CD14-positive monocyte (primary cell): ENCODE measurements at regions not wholly inside any gene's neighbourhood (a gene's known extent, or its start where the extent isn't known, plus 50 kb on each side); places are given as distances from the start of the nearest gene placed in this dataset.

ENCODE experiments used
- DNase-seq, 3 donors: peaks; one replicate each; pipeline ENCODE4 v3.0.0-alpha.2; 2011 to 2022
- H2AFZ ChIP-seq: 2 replicates; pipeline ENCODE4 v1.6.0; 2012; ENCODE audit warnings: mild to moderate bottlenecking, low read depth, low read length, inconsistent platforms; ENCODE audit not compliant: insufficient read depth, poor library complexity, severe bottlenecking
- H3K27ac ChIP-seq, 2 donors: 1 replicate in 1 of 2; 2 replicates in 1 of 2; pipeline ENCODE4 v1.5.1; 2012 to 2013; ENCODE audit warnings: low read length in 2 of 2, control low read depth in 1 of 2, inconsistent platforms in 1 of 2, low read depth in 1 of 2, mild to moderate bottlenecking in 1 of 2
- H3K27me3 ChIP-seq, 2 donors: one replicate each; pipeline versions ENCODE4 v1.6.0 to v1.6.1; 2011 to 2013; ENCODE audit warnings: low read length in 2 of 2; ENCODE audit not compliant: control insufficient read depth in 2 of 2, insufficient read depth in 2 of 2
- H3K36me3 ChIP-seq, 2 donors: replicated peaks in 1 of 2; 1 replicate in 1 of 2; 2 replicates in 1 of 2; pipeline versions ENCODE4 v1.5.1 to v1.6.1; 2012 to 2013; ENCODE audit warnings: low read length in 2 of 2, control low read depth in 1 of 2, inconsistent platforms in 1 of 2, mild to moderate bottlenecking in 1 of 2; ENCODE audit not compliant: insufficient read depth in 2 of 2, control insufficient read depth in 1 of 2
- H3K4me1 ChIP-seq, 2 donors: 1 replicate in 1 of 2; 2 replicates in 1 of 2; pipeline versions ENCODE4 v1.5.1 to v1.6.1; 2012 to 2013; ENCODE audit warnings: low read length in 2 of 2, control low read depth in 1 of 2, inconsistent platforms in 1 of 2, mild to moderate bottlenecking in 1 of 2, moderate library complexity in 1 of 2; ENCODE audit not compliant: insufficient read depth in 2 of 2, control insufficient read depth in 1 of 2
- H3K4me2 ChIP-seq: replicated peaks from 2 replicates; pipeline ENCODE3; 2012; ENCODE audit warnings: low read length, moderate library complexity, mild to moderate bottlenecking; ENCODE audit not compliant: poor library complexity, severe bottlenecking; ENCODE audit errors: extremely low read depth
- H3K4me3 ChIP-seq, 3 experiments: fragments of 200-600 bp in 1 of 3; sonication (generic) in 1 of 3; replicated peaks in 1 of 3; 1 replicate in 2 of 3; 2 replicates in 1 of 3; pipeline ENCODE4 v1.5.1; 2011 to 2013; ENCODE audit warnings: low read length in 3 of 3, mild to moderate bottlenecking in 3 of 3, control low read depth in 2 of 3, low read depth in 2 of 3, inconsistent platforms in 1 of 3, moderate library complexity in 1 of 3
- H3K79me2 ChIP-seq: 2 replicates; pipeline ENCODE4 v1.6.0; 2012; ENCODE audit warnings: mild to moderate bottlenecking, control low read depth, inconsistent platforms, low read length, moderate library complexity; ENCODE audit not compliant: insufficient read depth
- H3K9ac ChIP-seq: 2 replicates; pipeline ENCODE4 v1.6.0; 2017; ENCODE audit warnings: low read length, mild to moderate bottlenecking; ENCODE audit not compliant: insufficient read depth, poor library complexity, severe bottlenecking
- H3K9me3 ChIP-seq, 2 donors: replicated peaks in 1 of 2; 1 replicate in 1 of 2; 2 replicates in 1 of 2; pipeline versions ENCODE4 v1.5.1 to v1.6.1; 2012 to 2013; ENCODE audit warnings: low read length in 2 of 2, control low read depth in 1 of 2; ENCODE audit not compliant: control insufficient read depth in 1 of 2, insufficient read depth in 1 of 2
- H4K20me1 ChIP-seq: 2 replicates; pipeline ENCODE4 v1.6.0; 2012; ENCODE audit warnings: mild to moderate bottlenecking, low read length, control low read depth, moderate library complexity; ENCODE audit not compliant: insufficient read depth
- H3K27ac Mint-ChIP-seq, 7 donors: one replicate each; pipeline ENCODE4 v1.8.0; 2020; ENCODE audit warnings: mild to moderate bottlenecking in 7 of 7, mixed read lengths in 7 of 7, moderate library complexity in 6 of 7, inconsistent platforms in 2 of 7
- H3K27me3 Mint-ChIP-seq, 3 donors: one replicate each; pipeline ENCODE4 v1.8.0; 2021 to 2022; ENCODE audit warnings: low read depth in 3 of 3, mild to moderate bottlenecking in 3 of 3, mixed read lengths in 3 of 3, moderate library complexity in 3 of 3, inconsistent platforms in 1 of 3
- H3K36me3 Mint-ChIP-seq, 2 donors: one replicate each; pipeline ENCODE4 v1.8.0; 2020; ENCODE audit warnings: mixed read lengths in 2 of 2, inconsistent platforms in 1 of 2, mild to moderate bottlenecking in 1 of 2
- H3K4me1 Mint-ChIP-seq: one replicate; pipeline ENCODE4 v1.8.0; 2020; ENCODE audit warnings: mild to moderate bottlenecking, mixed read lengths
- H3K4me3 Mint-ChIP-seq, 2 donors: one replicate each; pipeline ENCODE4 v1.8.0; 2020; ENCODE audit warnings: mild to moderate bottlenecking in 2 of 2, mixed read lengths in 2 of 2, moderate library complexity in 1 of 2
- H3K9me3 Mint-ChIP-seq, 7 donors: one replicate each; pipeline ENCODE4 v1.8.0; 2020 to 2022; ENCODE audit warnings: mixed read lengths in 7 of 7, mild to moderate bottlenecking in 6 of 7, moderate library complexity in 6 of 7, inconsistent platforms in 2 of 7
- WGBS: methylation state at CpG from one replicate; pipeline ENCODE4 v1.1.5; 2013; ENCODE audit warnings: missing lambda C conversion rate; ENCODE audit not compliant: insufficient coverage; 5-methylcytosine and 5-hydroxymethylcytosine counted together
- intact Hi-C, 2 donors: fragments of 100-400 bp; cut with micrococcal nuclease; formaldehyde crosslinking; loops; one replicate each; pipeline versions ENCODE4 v1.15.0 to v1.15.1; 2023
- TF ChIP-seq, protein P1 (sequence below): fragments of 200-600 bp; IDR thresholded peaks from one replicate; pipeline ENCODE4 v1.8.0; 2022; ENCODE audit warnings: antibody characterized with exemption, mild to moderate bottlenecking

DNA sequence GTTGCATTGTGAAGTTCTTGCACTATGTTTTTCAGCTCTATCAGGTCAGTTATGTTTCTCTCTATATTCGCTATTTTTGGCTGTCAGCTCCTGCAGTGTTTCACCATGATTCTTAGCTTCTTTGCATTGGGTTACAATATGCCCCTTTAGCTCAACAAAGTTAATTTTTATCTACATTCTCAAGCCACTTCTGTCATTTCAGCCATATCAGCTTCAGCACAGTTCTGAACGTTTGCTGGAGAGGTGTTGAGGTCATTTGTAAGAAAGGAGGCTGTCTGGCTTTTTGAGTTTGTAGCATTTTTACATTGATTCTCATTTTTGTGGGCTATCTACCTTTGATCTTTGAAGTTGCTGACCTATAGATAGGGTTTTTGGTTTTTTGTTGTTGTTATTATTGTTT, 573.2 kb upstream of the RGS18 start:
- no CpG with 5 or more reads among the region's 2 CpGs for WGBS
- no peaks in the 10 kb centered on the region for H3K4me1 Mint-ChIP-seq
- no peaks in the 10 kb centered on the region for H3K79me2 ChIP-seq
- no peaks in the 10 kb centered on the region for H3K27me3 Mint-ChIP-seq
- no peak overlapping the region for H3K9ac ChIP-seq
- H2AFZ ChIP-seq = no peak overlapping the region
- no peak overlapping the region for H3K27ac Mint-ChIP-seq
- H3K4me3 Mint-ChIP-seq = no peak overlapping the region
- H3K36me3 Mint-ChIP-seq = no peaks in the 10 kb centered on the region
- peaks cover 0 to 12% (median 5%) of the 10 kb centered on the region in 7 donors for H3K9me3 Mint-ChIP-seq
- no peaks in the 10 kb centered on the region for H4K20me1 ChIP-seq
- no peak for DNase-seq
- no peaks in the 10 kb centered on the region for H3K27me3 ChIP-seq
- H3K4me1 ChIP-seq = no peaks in the 10 kb centered on the region
- no peak overlapping the region for H3K4me3 ChIP-seq
- H3K36me3 ChIP-seq = no peaks in the 10 kb centered on the region
- intact Hi-C loops = no loop called here
- H3K27ac ChIP-seq = no peak overlapping the region
- TF ChIP-seq, protein P1, sequence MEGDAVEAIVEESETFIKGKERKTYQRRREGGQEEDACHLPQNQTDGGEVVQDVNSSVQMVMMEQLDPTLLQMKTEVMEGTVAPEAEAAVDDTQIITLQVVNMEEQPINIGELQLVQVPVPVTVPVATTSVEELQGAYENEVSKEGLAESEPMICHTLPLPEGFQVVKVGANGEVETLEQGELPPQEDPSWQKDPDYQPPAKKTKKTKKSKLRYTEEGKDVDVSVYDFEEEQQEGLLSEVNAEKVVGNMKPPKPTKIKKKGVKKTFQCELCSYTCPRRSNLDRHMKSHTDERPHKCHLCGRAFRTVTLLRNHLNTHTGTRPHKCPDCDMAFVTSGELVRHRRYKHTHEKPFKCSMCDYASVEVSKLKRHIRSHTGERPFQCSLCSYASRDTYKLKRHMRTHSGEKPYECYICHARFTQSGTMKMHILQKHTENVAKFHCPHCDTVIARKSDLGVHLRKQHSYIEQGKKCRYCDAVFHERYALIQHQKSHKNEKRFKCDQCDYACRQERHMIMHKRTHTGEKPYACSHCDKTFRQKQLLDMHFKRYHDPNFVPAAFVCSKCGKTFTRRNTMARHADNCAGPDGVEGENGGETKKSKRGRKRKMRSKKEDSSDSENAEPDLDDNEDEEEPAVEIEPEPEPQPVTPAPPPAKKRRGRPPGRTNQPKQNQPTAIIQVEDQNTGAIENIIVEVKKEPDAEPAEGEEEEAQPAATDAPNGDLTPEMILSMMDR = no peak
- H3K4me2 ChIP-seq = no peak overlapping the region
- no peaks in the 10 kb centered on the region for H3K9me3 ChIP-seq

DNA sequence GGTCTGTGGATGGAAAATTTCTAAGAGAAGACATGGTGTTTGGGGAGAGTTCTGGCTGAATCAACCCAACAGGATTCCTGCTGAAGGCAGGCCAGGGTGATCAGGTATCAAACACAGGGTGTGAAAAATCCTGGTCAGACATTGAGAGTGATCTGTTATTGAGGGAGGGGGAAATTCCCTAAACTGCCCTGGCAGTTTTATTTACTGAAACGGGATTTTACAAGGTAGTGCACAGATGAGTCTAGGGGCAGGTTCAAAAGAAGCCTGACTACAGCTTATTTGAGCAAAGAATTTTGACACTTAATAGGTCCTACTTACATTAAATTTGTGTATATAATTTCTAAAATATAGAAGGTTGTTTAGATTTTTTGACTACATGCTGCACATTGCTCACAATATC, 569.4 kb upstream of the RGS18 start:
- Histone ChIP-seq H3K79me2 (no peaks in the 10 kb centered on the region), H3K9me3 (no peaks in the 10 kb centered on the region), H3K9ac (no peak overlapping the region), H4K20me1 (no peaks in the 10 kb centered on the region), H3K27me3 (no peaks in the 10 kb centered on the region), H3K4me3 (no peak overlapping the region), H2AFZ (no peak overlapping the region), H3K27ac (no peak overlapping the region), H3K4me1 (no peaks in the 10 kb centered on the region), H3K36me3 (no peaks in the 10 kb centered on the region), H3K4me2 (no peak overlapping the region)
- H3K4me1 Mint-ChIP-seq = no peaks in the 10 kb centered on the region
- H3K27me3 Mint-ChIP-seq = no peaks in the 10 kb centered on the region
- no peaks in the 10 kb centered on the region for H3K36me3 Mint-ChIP-seq
- peaks cover 0 to 10% (median 5%) of the 10 kb centered on the region in 7 donors for H3K9me3 Mint-ChIP-seq
- no peak for DNase-seq
- no peak overlapping the region for H3K4me3 Mint-ChIP-seq
- H3K27ac Mint-ChIP-seq = no peak overlapping the region
- no CpG with 5 or more reads among the region's 1 CpG for WGBS
- TF ChIP-seq, protein P1 = no peak
- intact Hi-C loops = no loop called here
